ENCODE measurements at regions not wholly inside any gene's neighbourhood (a gene's known extent, or its start where the extent isn't known, plus 50 kb on each side); places are given as distances from the start of the nearest gene placed in this dataset.

DNA sequence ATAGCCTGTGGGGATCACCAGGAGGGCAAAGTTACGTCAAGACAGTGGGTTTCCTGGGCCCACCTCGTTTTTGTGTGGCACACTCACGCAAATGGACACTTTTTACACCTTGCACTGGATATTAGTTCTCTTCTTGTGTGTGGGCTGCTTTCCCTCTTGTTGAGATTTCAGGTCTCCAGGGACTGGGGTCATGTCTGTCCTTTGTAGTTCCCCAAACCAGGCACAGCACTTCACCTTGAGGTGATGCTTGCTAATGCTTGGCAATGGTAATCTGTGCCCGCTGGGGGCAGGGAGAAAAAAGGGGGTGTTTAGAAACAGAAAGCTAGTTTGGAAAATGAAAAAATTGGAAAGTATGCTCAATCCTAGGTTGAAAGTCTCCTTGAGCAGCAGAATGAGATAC, 195.3 kb downstream of the PTEN start:
- Histone ChIP-seq H3K27me3 (no peaks in the 10 kb centered on the region), H3K4me1 (ENCODE audit: control insufficient read depth in 1 of 2, insufficient read depth in 1 of 2, low read depth in 1 of 2, low read length in 1 of 2) (peaks cover 31 to 37% of the 10 kb centered on the region in 2 experiments), H3K9me3 (no peaks in the 10 kb centered on the region), H3K27ac (peak overlapping the region; percentile 95), H3K4me3 (ENCODE audit: low read depth in 1 of 2, low read length in 1 of 2) (no peak overlapping the region), H3K36me3 (no peaks in the 10 kb centered on the region)
- TF ChIP-seq, protein P1, sequence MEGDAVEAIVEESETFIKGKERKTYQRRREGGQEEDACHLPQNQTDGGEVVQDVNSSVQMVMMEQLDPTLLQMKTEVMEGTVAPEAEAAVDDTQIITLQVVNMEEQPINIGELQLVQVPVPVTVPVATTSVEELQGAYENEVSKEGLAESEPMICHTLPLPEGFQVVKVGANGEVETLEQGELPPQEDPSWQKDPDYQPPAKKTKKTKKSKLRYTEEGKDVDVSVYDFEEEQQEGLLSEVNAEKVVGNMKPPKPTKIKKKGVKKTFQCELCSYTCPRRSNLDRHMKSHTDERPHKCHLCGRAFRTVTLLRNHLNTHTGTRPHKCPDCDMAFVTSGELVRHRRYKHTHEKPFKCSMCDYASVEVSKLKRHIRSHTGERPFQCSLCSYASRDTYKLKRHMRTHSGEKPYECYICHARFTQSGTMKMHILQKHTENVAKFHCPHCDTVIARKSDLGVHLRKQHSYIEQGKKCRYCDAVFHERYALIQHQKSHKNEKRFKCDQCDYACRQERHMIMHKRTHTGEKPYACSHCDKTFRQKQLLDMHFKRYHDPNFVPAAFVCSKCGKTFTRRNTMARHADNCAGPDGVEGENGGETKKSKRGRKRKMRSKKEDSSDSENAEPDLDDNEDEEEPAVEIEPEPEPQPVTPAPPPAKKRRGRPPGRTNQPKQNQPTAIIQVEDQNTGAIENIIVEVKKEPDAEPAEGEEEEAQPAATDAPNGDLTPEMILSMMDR (IDR thresholded peaks at IDR 0.05) = no peak

- Histone ChIP-seq H3K4me1 (ENCODE audit: control insufficient read depth in 1 of 2, insufficient read depth in 1 of 2, low read depth in 1 of 2, low read length in 1 of 2) (peaks cover 36 to 42% of the 10 kb centered on the region in 2 experiments), H3K36me3 (no peaks in the 10 kb centered on the region), H3K27ac (peak overlapping the region; percentile 95), H3K27me3 (no peaks in the 10 kb centered on the region), H3K9me3 (no peaks in the 10 kb centered on the region), H3K4me3 (ENCODE audit: low read depth in 1 of 2, low read length in 1 of 2) (no peak overlapping the region)
- TF ChIP-seq, protein P1 (IDR thresholded peaks at IDR 0.05) = no peak
These were observed 195.8 kb downstream of the PTEN start for GRCh38 chr10:88059190-88059589.

- TF ChIP-seq, protein P1 (IDR thresholded peaks at IDR 0.05) = no peak
- Histone ChIP-seq H3K4me3 (ENCODE audit: low read depth in 1 of 2, low read length in 1 of 2) (no peak overlapping the region), H3K4me1 (ENCODE audit: control insufficient read depth in 1 of 2, insufficient read depth in 1 of 2, low read depth in 1 of 2, low read length in 1 of 2) (peaks cover 51 to 57% of the 10 kb centered on the region in 2 experiments), H3K27ac (peak overlapping the region; percentile 95), H3K9me3 (no peaks in the 10 kb centered on the region), H3K27me3 (no peaks in the 10 kb centered on the region), H3K36me3 (no peaks in the 10 kb centered on the region)
These were observed 197.3 kb downstream of the PTEN start for GRCh38 chr10:88060762-88061161.

- H3K36me3 ChIP-seq = no peaks in the 10 kb centered on the region
- no peaks in the 10 kb centered on the region for H3K27me3 ChIP-seq
- H3K4me1 ChIP-seq (ENCODE audit: control insufficient read depth in 1 of 2, insufficient read depth in 1 of 2, low read depth in 1 of 2, low read length in 1 of 2) = peaks cover 67 to 73% of the 10 kb centered on the region in 2 experiments
- peak overlapping the region; percentile 95 for H3K27ac ChIP-seq
- TF ChIP-seq, protein P1 (IDR thresholded peaks at IDR 0.05) = no peak
- peak overlapping the region; percentile 15 to 28 for H3K4me3 ChIP-seq (ENCODE audit: low read depth in 1 of 2, low read length in 1 of 2)
- H3K9me3 ChIP-seq = no peaks in the 10 kb centered on the region
These were observed 199.0 kb downstream of the PTEN start for GRCh38 chr10:88062385-88062784.

GRCh38 chr10:88062798-88063472, 199.5 kb downstream of the PTEN start:
- no peaks in the 10 kb centered on the region for H3K27me3 ChIP-seq
- H3K36me3 ChIP-seq = no peaks in the 10 kb centered on the region
- TF ChIP-seq, protein P1 (IDR thresholded peaks at IDR 0.05) = no peak
- H3K27ac ChIP-seq = peak overlapping the region; percentile 95
- H3K4me1 ChIP-seq (ENCODE audit: control insufficient read depth in 1 of 2, insufficient read depth in 1 of 2, low read depth in 1 of 2, low read length in 1 of 2) = peaks cover 73 to 78% of the 10 kb centered on the region in 2 experiments
- no peaks in the 10 kb centered on the region for H3K9me3 ChIP-seq
- H3K4me3 ChIP-seq (ENCODE audit: low read depth in 1 of 2, low read length in 1 of 2) = peak overlapping the region in 1 of 2 experiments; percentile 31
